HFF-Myc (cell line): ENCODE measurements at regions not wholly inside any gene's neighbourhood (a gene's known extent, or its start where the extent isn't known, plus 50 kb on each side); places are given as distances from the start of the nearest gene placed in this dataset.
A peak's percentile ranks its signal among the peaks of the same experiment; 100 is the strongest.

Experiments used
- DNase-seq: peaks from one replicate; pipeline ENCODE4 v3.0.0-alpha.2; 2011; ENCODE audit warnings: low read depth; ENCODE audit errors: extremely low read depth
- H3K4me3 ChIP-seq: replicated peaks from 2 replicates; pipeline ENCODE4 v1.5.1; 2011; ENCODE audit warnings: low read depth, mild to moderate bottlenecking, control low read depth, low read length
- TF ChIP-seq, protein P1 (sequence below): IDR thresholded peaks from 2 replicates; pipeline ENCODE4 v1.5.1; 2012; ENCODE audit warnings: mild to moderate bottlenecking, low read depth, low read length, control low read depth; ENCODE audit errors: missing control alignments

DNA sequence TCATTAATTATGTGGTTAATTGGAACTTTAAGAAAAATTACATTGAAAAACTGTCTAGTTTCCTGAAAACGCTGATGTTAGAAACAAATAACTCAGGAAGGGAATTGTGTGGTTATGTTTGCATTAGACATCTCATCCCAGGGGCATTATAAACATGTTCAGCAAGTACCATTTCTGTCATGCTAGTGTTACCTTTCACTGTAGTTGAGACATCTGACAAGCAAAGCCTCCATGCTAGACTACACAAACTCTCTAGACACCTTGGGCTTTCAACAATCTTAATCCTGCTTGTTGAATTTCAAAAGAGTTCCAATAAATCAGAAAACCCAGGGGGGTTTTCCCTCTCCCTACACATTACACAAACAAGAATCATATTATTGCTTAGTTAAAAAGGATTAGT is 536.8 kb downstream of the KCNT2 start:
- TF ChIP-seq, protein P1, sequence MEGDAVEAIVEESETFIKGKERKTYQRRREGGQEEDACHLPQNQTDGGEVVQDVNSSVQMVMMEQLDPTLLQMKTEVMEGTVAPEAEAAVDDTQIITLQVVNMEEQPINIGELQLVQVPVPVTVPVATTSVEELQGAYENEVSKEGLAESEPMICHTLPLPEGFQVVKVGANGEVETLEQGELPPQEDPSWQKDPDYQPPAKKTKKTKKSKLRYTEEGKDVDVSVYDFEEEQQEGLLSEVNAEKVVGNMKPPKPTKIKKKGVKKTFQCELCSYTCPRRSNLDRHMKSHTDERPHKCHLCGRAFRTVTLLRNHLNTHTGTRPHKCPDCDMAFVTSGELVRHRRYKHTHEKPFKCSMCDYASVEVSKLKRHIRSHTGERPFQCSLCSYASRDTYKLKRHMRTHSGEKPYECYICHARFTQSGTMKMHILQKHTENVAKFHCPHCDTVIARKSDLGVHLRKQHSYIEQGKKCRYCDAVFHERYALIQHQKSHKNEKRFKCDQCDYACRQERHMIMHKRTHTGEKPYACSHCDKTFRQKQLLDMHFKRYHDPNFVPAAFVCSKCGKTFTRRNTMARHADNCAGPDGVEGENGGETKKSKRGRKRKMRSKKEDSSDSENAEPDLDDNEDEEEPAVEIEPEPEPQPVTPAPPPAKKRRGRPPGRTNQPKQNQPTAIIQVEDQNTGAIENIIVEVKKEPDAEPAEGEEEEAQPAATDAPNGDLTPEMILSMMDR, result no peak
- H3K4me3 ChIP-seq, result no peak overlapping the region
- no peak for DNase-seq

DNA sequence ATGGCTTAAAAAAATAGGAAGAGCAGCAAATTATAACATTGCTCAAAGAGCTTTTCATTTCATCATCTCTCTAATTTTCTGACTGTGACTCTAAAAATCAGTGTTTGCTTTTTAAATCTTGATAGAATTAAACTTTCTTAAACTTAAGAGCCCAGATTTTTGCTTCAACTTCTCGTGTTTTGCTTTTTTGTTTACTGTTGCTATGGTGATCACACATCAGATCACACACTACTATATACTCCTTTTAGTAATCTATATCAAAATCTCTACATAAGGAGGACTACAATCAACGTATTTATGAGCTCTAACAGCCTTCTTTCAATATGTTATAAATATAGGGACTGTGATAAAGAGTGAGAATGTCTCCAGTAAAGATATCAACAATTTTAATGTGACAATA is 537.3 kb downstream of the KCNT2 start:
- TF ChIP-seq, protein P1, result no peak
- H3K4me3 ChIP-seq, result no peak overlapping the region
- no peak for DNase-seq

DNA sequence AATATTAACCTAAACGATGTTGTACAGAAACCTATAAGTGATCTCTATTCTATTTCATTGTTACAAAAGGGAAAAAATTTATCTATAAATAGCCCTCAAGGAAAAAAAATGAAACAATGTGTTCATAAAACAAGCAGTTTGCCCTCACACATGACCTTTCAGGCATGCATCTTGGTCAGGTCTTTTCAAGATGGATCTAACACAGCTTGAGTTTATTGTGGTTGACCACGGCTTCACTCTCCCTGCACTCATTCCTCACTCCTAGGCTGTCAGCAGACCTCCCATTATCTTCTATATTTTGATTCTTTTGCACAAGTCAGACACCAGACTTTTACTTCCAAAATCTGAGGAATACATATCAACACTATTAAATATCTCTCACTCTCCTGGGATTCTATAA is 544.3 kb downstream of the KCNT2 start:
- DNase-seq, result no peak
- H3K4me3 ChIP-seq, result no peak overlapping the region
- TF ChIP-seq, protein P1, result no peak

DNA sequence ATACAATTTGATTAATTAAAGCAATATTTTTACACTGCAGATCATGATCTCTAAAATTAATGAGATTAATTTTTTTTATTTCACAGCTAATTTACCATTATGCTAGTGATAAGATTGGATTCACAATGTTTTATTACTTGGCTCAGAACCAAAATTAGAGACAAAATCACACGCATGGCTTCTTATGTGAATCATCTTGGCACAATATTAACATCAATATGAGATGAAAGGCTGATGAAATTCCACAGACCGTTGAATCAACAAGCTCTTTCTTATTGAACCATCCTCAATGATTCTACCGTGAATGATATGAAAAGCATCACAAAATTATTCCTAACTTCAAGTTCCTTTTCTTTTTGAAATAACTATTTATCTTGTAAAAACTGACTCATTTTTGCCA is 544.9 kb downstream of the KCNT2 start:
- TF ChIP-seq, protein P1, result no peak
- no peak for DNase-seq
- H3K4me3 ChIP-seq, result no peak overlapping the region

DNA sequence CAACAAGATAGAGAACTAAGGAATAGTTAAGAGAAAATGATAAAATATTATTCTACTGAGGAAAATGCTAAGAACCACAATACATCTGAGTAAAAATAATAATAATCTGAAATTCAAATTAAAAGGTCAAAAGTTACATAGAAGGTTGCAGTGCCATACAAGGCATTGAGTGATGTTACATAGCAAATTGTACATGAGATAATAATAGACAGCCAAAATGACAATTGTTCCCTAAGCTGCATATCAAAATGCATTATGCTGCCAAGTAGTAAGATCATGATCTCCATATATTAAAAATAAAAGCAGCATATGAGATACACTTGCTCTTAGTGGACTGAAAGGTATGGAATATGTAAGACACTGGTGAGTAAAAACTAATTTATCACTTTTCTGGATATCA is 547.7 kb downstream of the KCNT2 start:
- TF ChIP-seq, protein P1, result no peak
- no peak for DNase-seq
- H3K4me3 ChIP-seq, result no peak overlapping the region

DNA sequence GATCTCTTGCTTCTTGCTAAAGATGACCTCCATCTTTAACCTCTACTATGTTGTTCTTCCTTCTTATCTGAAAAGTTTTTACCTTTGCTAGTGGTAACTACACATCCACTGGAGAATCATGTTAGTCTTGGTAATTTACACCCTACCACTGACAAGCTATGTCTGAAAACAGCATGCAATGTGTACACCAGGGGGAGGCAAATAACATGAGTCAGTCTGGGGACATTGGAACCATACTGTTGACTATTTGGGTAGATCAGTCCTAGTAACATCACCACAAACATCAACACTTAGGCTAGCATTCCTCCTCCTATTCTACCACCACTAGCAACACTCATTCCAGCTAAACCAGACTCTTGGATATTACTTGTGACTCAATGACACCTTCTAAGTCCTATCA is 549.0 kb downstream of the KCNT2 start:
- TF ChIP-seq, protein P1, result peak; percentile 8
- H3K4me3 ChIP-seq, result no peak overlapping the region
- peak; percentile 0 for DNase-seq

DNA sequence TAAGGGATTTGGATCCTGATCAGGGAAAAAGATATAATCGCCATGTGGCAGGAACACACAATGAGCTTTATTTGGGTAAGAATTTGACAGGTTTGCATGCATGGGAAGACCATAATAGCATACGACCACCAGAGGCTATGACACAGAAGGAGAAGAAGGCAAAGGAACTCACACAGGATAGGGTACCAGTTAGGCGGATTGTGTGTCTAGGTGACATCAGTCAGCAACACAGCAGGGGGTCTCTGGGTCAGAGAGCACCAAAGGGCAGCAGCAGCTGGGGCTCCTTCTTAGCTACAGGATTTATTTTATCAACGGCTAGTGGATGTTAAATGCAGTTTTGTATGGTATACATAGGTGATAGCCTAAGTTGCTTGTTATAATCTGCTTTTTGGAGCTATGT is 551.3 kb downstream of the KCNT2 start:
- DNase-seq, result no peak
- H3K4me3 ChIP-seq, result no peak overlapping the region
- TF ChIP-seq, protein P1, result no peak
